ENCODE measurements at regions not wholly inside any gene's neighbourhood (a gene's known extent, or its start where the extent isn't known, plus 50 kb on each side); places are given as distances from the start of the nearest gene placed in this dataset.

DNA sequence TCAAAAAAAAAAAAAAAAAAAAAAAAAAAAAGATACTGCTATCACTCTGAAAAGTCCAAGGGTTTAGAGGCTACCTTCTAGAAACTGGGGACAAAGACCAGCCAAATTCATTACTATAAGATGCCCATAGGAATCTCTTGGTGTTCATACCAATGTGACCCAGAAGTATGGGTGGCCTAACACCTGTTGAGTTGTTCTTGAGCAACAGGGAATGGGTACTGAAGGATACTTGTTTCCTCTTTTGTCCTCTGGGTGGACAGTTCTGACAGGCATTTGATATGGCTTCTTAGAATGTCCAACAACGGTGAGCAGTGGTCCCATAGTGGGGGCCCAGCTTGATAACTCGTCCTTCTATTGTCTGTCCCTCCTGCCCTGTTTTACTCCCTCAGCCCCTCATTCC is 141.4 kb upstream of the PLEKHM1 start:
- TF ChIP-seq POLR2A (IDR thresholded peaks at IDR 0.05; ENCODE audit: extremely low read depth, insufficient read length), result no peak
- TF ChIP-seq, protein P1, sequence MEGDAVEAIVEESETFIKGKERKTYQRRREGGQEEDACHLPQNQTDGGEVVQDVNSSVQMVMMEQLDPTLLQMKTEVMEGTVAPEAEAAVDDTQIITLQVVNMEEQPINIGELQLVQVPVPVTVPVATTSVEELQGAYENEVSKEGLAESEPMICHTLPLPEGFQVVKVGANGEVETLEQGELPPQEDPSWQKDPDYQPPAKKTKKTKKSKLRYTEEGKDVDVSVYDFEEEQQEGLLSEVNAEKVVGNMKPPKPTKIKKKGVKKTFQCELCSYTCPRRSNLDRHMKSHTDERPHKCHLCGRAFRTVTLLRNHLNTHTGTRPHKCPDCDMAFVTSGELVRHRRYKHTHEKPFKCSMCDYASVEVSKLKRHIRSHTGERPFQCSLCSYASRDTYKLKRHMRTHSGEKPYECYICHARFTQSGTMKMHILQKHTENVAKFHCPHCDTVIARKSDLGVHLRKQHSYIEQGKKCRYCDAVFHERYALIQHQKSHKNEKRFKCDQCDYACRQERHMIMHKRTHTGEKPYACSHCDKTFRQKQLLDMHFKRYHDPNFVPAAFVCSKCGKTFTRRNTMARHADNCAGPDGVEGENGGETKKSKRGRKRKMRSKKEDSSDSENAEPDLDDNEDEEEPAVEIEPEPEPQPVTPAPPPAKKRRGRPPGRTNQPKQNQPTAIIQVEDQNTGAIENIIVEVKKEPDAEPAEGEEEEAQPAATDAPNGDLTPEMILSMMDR (IDR thresholded peaks at IDR 0.05; ENCODE audit: low read depth, low read length), result no peak
- no peak for TF ChIP-seq MYC (IDR thresholded peaks at IDR 0.05; ENCODE audit: low read depth, low read length)
